Prostate gland (tissue), 2 donors: ENCODE measurements at regions not wholly inside any gene's neighbourhood (a gene's known extent, or its start where the extent isn't known, plus 50 kb on each side); places are given as distances from the start of the nearest gene placed in this dataset.

Experiments used
- CTCF ChIP-seq, 4 experiments: fragments of 200-600 bp in 2 of 4; fragments of 450-650 bp in 2 of 4; sonication (generic) in 2 of 4; IDR thresholded peaks; 1 replicate in 3 of 4; 2 replicates in 1 of 4; pipeline ENCODE4 v1.5.1; 2016 to 2019; ENCODE audit warnings: antibody characterized with exemption in 4 of 4, mild to moderate bottlenecking in 2 of 4, moderate library complexity in 2 of 4
- POLR2A ChIP-seq: fragments of 450-650 bp; IDR thresholded peaks from one replicate; pipeline ENCODE4 v1.6.1; 2016; ENCODE audit warnings: antibody characterized with exemption, mild to moderate bottlenecking
- POLR2AphosphoS5 ChIP-seq: sonication (generic); formaldehyde crosslinking; IDR thresholded peaks from one replicate; pipeline ENCODE4 v1.6.1; 2017; ENCODE audit warnings: antibody characterized with exemption

- TF ChIP-seq CTCF (IDR thresholded peaks at IDR 0.05): no peak
- no peak for TF ChIP-seq POLR2AphosphoS5
- TF ChIP-seq POLR2A: no peak
These were observed 495.2 kb upstream of the GRM3 start for GRCh38 chr7:86148501-86148900.
